ENCODE measurements at regions not wholly inside any gene's neighbourhood (a gene's known extent, or its start where the extent isn't known, plus 50 kb on each side); places are given as distances from the start of the nearest gene placed in this dataset.
"Not testable (repeated sequence)": the region's sequence is repeated elsewhere in the genome, so short reads cannot be mapped to it uniquely, and the experiment has no call there.

GRCh38 chr3:145492456-145492855, 668.5 kb downstream of the PLOD2 start:
- no peak overlapping the region for H3K9ac ChIP-seq (ENCODE audit: control insufficient read depth, extremely low read depth, insufficient read depth, low read length)
- H3K36me3 ChIP-seq (ENCODE audit: control insufficient read depth in 2 of 2, extremely low read depth in 1 of 2, insufficient read depth in 2 of 2, low read length in 2 of 2), result no peaks in the 10 kb centered on the region
- no peak overlapping the region for H2AFZ ChIP-seq (ENCODE audit: control insufficient read depth, low read length)
- no peaks in the 10 kb centered on the region for H3K9me1 ChIP-seq (ENCODE audit: control insufficient read depth, extremely low read depth, insufficient read depth, low read length)
- DNase-seq (ENCODE audit: low read depth, low spot score) (no peak), FAIRE-seq (no peak)
- TF ChIP-seq EZH2 (IDR thresholded peaks at IDR 0.05; ENCODE audit: low read length), result no peak
- TF ChIP-seq, protein P1, sequence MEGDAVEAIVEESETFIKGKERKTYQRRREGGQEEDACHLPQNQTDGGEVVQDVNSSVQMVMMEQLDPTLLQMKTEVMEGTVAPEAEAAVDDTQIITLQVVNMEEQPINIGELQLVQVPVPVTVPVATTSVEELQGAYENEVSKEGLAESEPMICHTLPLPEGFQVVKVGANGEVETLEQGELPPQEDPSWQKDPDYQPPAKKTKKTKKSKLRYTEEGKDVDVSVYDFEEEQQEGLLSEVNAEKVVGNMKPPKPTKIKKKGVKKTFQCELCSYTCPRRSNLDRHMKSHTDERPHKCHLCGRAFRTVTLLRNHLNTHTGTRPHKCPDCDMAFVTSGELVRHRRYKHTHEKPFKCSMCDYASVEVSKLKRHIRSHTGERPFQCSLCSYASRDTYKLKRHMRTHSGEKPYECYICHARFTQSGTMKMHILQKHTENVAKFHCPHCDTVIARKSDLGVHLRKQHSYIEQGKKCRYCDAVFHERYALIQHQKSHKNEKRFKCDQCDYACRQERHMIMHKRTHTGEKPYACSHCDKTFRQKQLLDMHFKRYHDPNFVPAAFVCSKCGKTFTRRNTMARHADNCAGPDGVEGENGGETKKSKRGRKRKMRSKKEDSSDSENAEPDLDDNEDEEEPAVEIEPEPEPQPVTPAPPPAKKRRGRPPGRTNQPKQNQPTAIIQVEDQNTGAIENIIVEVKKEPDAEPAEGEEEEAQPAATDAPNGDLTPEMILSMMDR (optimal IDR thresholded peaks at IDR 0.05 in 1 of 3, IDR thresholded peaks at IDR 0.05 in 1 of 3, conservative IDR thresholded peaks at IDR 0.05 in 1 of 3; ENCODE audit: extremely low read depth in 1 of 3, insufficient read depth in 2 of 3, low read length in 3 of 3), result no peak
- no peaks in the 10 kb centered on the region for H4K20me1 ChIP-seq (ENCODE audit: control insufficient read depth, extremely low read depth, insufficient read depth, low read length)
- no peak overlapping the region for H3K27ac ChIP-seq (ENCODE audit: control insufficient read depth, insufficient read depth, low read length)
- H3K4me1 ChIP-seq (ENCODE audit: control insufficient read depth, extremely low read depth, insufficient read depth, low read length), result no peaks in the 10 kb centered on the region
- no peaks in the 10 kb centered on the region for H3K9me3 ChIP-seq (ENCODE audit: control insufficient read depth, low read depth, low read length)
- H3K27me3 ChIP-seq (ENCODE audit: control insufficient read depth, extremely low read depth, insufficient read depth, low read length), result no peaks in the 10 kb centered on the region
- H3K4me3 ChIP-seq (ENCODE audit: control insufficient read depth in 2 of 3, extremely low read depth in 1 of 3, insufficient read depth in 2 of 3, low read depth in 1 of 3, low read length in 3 of 3), result no peak overlapping the region
- no peaks in the 10 kb centered on the region for H3K79me2 ChIP-seq (ENCODE audit: control insufficient read depth, insufficient read depth, low read length)
- dilution Hi-C loops (cut with MboI; ENCODE audit: extremely low pct_ligation_motif_present, low sequenced_read_pairs), result no loop called here
- no peak overlapping the region for H3K4me2 ChIP-seq (ENCODE audit: control insufficient read depth, extremely low read depth, insufficient read depth, low read depth, low read length)

DNA sequence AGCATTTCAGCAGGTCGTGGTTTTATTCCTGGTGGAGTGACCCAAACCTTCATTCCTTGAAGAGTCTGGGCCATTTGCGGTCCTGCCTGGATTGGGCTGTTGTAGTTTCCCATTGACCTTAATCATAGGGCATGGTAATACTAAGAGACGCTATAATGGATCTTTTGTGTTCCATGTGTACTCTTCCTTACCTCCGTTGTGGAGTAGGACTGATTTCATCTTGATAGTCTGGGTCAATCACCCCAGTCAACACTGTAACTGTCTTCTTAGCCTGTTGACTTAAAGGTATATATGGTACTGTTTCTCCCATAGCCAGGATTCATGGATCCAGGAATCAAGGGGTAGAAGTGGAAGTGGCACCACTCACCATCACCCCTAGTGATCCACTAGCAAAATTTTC, 643.6 kb downstream of the PLOD2 start:
- H3K4me3 ChIP-seq (ENCODE audit: control insufficient read depth in 2 of 3, extremely low read depth in 1 of 3, insufficient read depth in 2 of 3, low read depth in 1 of 3, low read length in 3 of 3); H3K79me2 ChIP-seq (ENCODE audit: control insufficient read depth, insufficient read depth, low read length); H3K36me3 ChIP-seq (ENCODE audit: control insufficient read depth in 2 of 2, extremely low read depth in 1 of 2, insufficient read depth in 2 of 2, low read length in 2 of 2); H4K20me1 ChIP-seq (ENCODE audit: control insufficient read depth, extremely low read depth, insufficient read depth, low read length); H3K9me1 ChIP-seq (ENCODE audit: control insufficient read depth, extremely low read depth, insufficient read depth, low read length); H3K4me1 ChIP-seq (ENCODE audit: control insufficient read depth, extremely low read depth, insufficient read depth, low read length); H2AFZ ChIP-seq (ENCODE audit: control insufficient read depth, low read length); H3K4me2 ChIP-seq (ENCODE audit: control insufficient read depth, extremely low read depth, insufficient read depth, low read depth, low read length); H3K27ac ChIP-seq (ENCODE audit: control insufficient read depth, insufficient read depth, low read length); FAIRE-seq; H3K9me3 ChIP-seq (ENCODE audit: control insufficient read depth, low read depth, low read length); H3K9ac ChIP-seq (ENCODE audit: control insufficient read depth, extremely low read depth, insufficient read depth, low read length); DNase-seq (ENCODE audit: low read depth, low spot score); H3K27me3 ChIP-seq (ENCODE audit: control insufficient read depth, extremely low read depth, insufficient read depth, low read length); dilution Hi-C loops (cut with MboI; ENCODE audit: extremely low pct_ligation_motif_present, low sequenced_read_pairs): not testable (repeated sequence)

- H3K9me1 ChIP-seq (ENCODE audit: control insufficient read depth, extremely low read depth, insufficient read depth, low read length), result no peaks in the 10 kb centered on the region
- DNase-seq (ENCODE audit: low read depth, low spot score), result no peak
- no peaks in the 10 kb centered on the region for H3K79me2 ChIP-seq (ENCODE audit: control insufficient read depth, insufficient read depth, low read length)
- no peaks in the 10 kb centered on the region for H3K4me1 ChIP-seq (ENCODE audit: control insufficient read depth, extremely low read depth, insufficient read depth, low read length)
- no peak for FAIRE-seq
- no peak overlapping the region for H3K4me3 ChIP-seq (ENCODE audit: control insufficient read depth in 2 of 3, extremely low read depth in 1 of 3, insufficient read depth in 2 of 3, low read depth in 1 of 3, low read length in 3 of 3)
- H3K36me3 ChIP-seq (ENCODE audit: control insufficient read depth in 2 of 2, extremely low read depth in 1 of 2, insufficient read depth in 2 of 2, low read length in 2 of 2), result no peaks in the 10 kb centered on the region
- no peak overlapping the region for H3K4me2 ChIP-seq (ENCODE audit: control insufficient read depth, extremely low read depth, insufficient read depth, low read depth, low read length)
- no peak overlapping the region for H3K27ac ChIP-seq (ENCODE audit: control insufficient read depth, insufficient read depth, low read length)
- no peaks in the 10 kb centered on the region for H3K27me3 ChIP-seq (ENCODE audit: control insufficient read depth, extremely low read depth, insufficient read depth, low read length)
- H4K20me1 ChIP-seq (ENCODE audit: control insufficient read depth, extremely low read depth, insufficient read depth, low read length), result no peaks in the 10 kb centered on the region
- no peak overlapping the region for H2AFZ ChIP-seq (ENCODE audit: control insufficient read depth, low read length)
- TF ChIP-seq, protein P1 (optimal IDR thresholded peaks at IDR 0.05 in 1 of 3, IDR thresholded peaks at IDR 0.05 in 1 of 3, conservative IDR thresholded peaks at IDR 0.05 in 1 of 3; ENCODE audit: extremely low read depth in 1 of 3, insufficient read depth in 2 of 3, low read length in 3 of 3), result no peak
- TF ChIP-seq EZH2 (IDR thresholded peaks at IDR 0.05; ENCODE audit: low read length), result no peak
- H3K9ac ChIP-seq (ENCODE audit: control insufficient read depth, extremely low read depth, insufficient read depth, low read length), result no peak overlapping the region
- dilution Hi-C loops (cut with MboI; ENCODE audit: extremely low pct_ligation_motif_present, low sequenced_read_pairs), result no loop called here
- no peaks in the 10 kb centered on the region for H3K9me3 ChIP-seq (ENCODE audit: control insufficient read depth, low read depth, low read length)
Measured at GRCh38 chr3:145518639-145519038, 642.3 kb downstream of the PLOD2 start.
